ENCODE measurements at regions not wholly inside any gene's neighbourhood (a gene's known extent, or its start where the extent isn't known, plus 50 kb on each side); places are given as distances from the start of the nearest gene placed in this dataset.

DNA sequence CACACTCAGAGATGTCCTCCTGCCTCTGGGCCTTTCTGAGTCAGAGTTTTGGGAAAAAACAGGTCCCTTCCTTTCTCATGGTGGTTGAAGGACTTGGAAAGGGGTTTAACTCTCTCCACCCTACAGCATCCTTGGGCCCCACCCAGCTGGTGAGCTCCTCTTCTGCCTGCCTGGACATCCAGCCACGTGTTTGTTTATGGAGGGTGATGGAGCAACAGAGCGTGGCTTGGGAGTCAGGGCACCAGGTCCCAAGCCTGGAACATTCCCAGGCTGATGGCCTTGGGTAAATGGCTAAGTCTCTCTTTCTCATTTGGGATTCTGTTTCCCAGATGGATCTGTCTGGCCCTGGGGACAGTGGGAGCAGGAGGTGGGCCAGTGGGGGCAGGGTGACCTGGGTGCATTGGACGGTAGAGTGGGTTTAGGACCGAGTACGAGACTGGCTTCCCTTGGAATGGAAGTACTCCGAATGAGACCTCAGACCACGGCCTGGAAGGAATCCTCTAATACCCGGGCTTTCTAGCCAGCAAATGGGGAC is 141.1 kb upstream of the IRX2 start:
- in situ Hi-C loops (cut with MboI) = no loop called here
- TF ChIP-seq NCOA2 (IDR thresholded peaks at IDR 0.05; ENCODE audit: partially characterized antibody in 2 of 2) (no peak), ZBTB26 (CRISPR knock-in tag; IDR thresholded peaks at IDR 0.05) (no peak), CREB3L1 (IDR thresholded peaks at IDR 0.05; ENCODE audit: borderline replicate concordance, low read depth) (no peak)

More for the DNA sequence above, 141.1 kb upstream of the IRX2 start:
- DNase-seq (ENCODE audit: extremely low read depth in 1 of 4, low spot score in 3 of 4) (no peak), ATAC-seq (no peak), FAIRE-seq (no peak)
- no peaks in the 10 kb centered on the region for H3K4me1 ChIP-seq (replicated peaks in 1 of 2; ENCODE audit: control insufficient read depth in 2 of 2, insufficient read depth in 2 of 2, low read length in 2 of 2)
- no peaks in the 10 kb centered on the region for H3K79me2 ChIP-seq (ENCODE audit: control insufficient read depth, insufficient read depth, low read length)
- no peaks in the 10 kb centered on the region for H3K36me3 ChIP-seq (ENCODE audit: control insufficient read depth, insufficient read depth, low read length)
- 0% methylated on average over 8 of the region's 8 CpGs for WGBS (ENCODE audit: insufficient coverage, low coverage, missing lambda C conversion rate)
- intact Hi-C loops (cut with micrococcal nuclease) = no loop called here
- no peak overlapping the region for H3K9ac ChIP-seq (ENCODE audit: insufficient read depth in 1 of 2, low read depth in 2 of 2, low read length in 2 of 2)
- BruUV-seq (replicated peaks) = no TSS peak
- H3K4me3 ChIP-seq = no peak overlapping the region
- H3K9me3 ChIP-seq (replicated peaks; ENCODE audit: control insufficient read depth, insufficient read depth, low read depth, low read length) = no peaks in the 10 kb centered on the region
- H2AFZ ChIP-seq (ENCODE audit: low read depth, low read length) = no peak overlapping the region
- no peak overlapping the region for H3K27ac ChIP-seq (ENCODE audit: extremely low read depth, low read depth, low read length)
- H3K4me2 ChIP-seq (ENCODE audit: insufficient read depth, low read length) = no peak overlapping the region
- H3K27me3 ChIP-seq (ENCODE audit: control insufficient read depth in 2 of 2, insufficient read depth in 2 of 2, low read length in 2 of 2) = peaks cover 2 to 10% of the 10 kb centered on the region in 2 experiments; a peak in 3 of 5 replicates
- 0 out of 2 replicates have a peak, but pooled peaks cover 3% of the 10 kb centered on the region for H4K20me1 ChIP-seq (replicated peaks; ENCODE audit: control insufficient read depth, insufficient read depth, low read length)
- no peaks in the 10 kb centered on the region for H3K9me1 ChIP-seq (ENCODE audit: control insufficient read depth, insufficient read depth, low read length)
- CTCF ChIA-PET (ENCODE audit: low intra/inter-chr PET ratio) = no interaction called here
- POLR2A ChIA-PET = interaction anchor here (1.1 kb wide), 1 partner anchor 10 kb away, joined by 3 read pairs; no protein-coding TSS in a partner anchor
